ENCODE measurements at regions not wholly inside any gene's neighbourhood (a gene's known extent, or its start where the extent isn't known, plus 50 kb on each side); places are given as distances from the start of the nearest gene placed in this dataset.

DNA sequence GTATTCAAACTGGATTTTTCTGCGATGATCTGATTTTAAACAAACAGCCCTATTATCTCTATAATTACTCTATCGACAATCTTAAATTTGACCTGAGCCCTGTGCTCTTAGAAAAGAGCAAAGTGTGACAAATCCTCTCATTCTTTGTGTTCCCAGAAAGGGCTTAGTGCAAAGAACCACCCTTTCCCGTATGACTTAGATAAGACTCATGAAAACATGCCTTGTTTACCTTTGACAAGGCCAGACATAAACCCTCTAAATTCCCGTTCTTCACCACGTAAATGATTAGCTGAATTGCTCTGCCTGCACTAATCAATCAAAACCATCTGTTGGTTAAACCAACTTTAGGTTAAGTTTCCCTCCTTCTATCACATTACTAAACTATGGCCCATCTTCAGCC lies 285.7 kb upstream of the SEL1L start:
- CTCF ChIA-PET: no interaction called here
- no peak overlapping the region for H3K27ac Mint-ChIP-seq
- H3K4me3 Mint-ChIP-seq: no peak overlapping the region
- no peaks in the 10 kb centered on the region for H3K4me1 Mint-ChIP-seq
- POLR2A ChIA-PET: no interaction called here
- intact Hi-C loops (cut with DNase I, micrococcal nuclease): no loop called here
- no peak for ATAC-seq
- no peak for DNase-seq
- H3K36me3 Mint-ChIP-seq (ENCODE audit: low read depth): no peaks in the 10 kb centered on the region
- H3K9me3 Mint-ChIP-seq (ENCODE audit: low read depth): peaks cover 2% of the 10 kb centered on the region
- no peaks in the 10 kb centered on the region for H3K27me3 Mint-ChIP-seq

DNA sequence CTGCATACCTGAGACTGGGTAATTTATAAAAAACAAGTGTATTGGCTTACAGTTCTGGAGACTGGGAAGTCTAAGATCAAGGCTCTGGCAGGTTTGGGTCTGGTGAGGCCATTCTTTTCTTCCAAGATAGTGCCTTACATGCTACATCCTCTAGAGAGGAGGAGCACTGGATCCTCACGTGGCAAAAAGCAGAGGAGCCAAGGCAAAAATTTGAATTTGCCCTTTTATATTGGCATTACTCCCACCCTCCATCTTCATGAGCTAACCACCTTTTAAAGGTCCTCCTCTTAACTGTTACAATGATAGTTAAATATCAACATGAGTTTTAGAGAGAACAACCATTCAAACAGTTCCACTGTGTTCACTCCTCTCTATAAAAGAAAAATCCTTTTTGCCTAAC lies 286.3 kb upstream of the SEL1L start:
- DNase-seq (no peak), ATAC-seq (no peak)
- no peak overlapping the region for H3K27ac Mint-ChIP-seq
- POLR2A ChIA-PET: no interaction called here
- no peaks in the 10 kb centered on the region for H3K36me3 Mint-ChIP-seq (ENCODE audit: low read depth)
- intact Hi-C loops (cut with DNase I, micrococcal nuclease): no loop called here
- no peaks in the 10 kb centered on the region for H3K4me1 Mint-ChIP-seq
- H3K27me3 Mint-ChIP-seq: no peaks in the 10 kb centered on the region
- CTCF ChIA-PET: no interaction called here
- H3K9me3 Mint-ChIP-seq (ENCODE audit: low read depth): peaks cover 2% of the 10 kb centered on the region
- no peak overlapping the region for H3K4me3 Mint-ChIP-seq

DNA sequence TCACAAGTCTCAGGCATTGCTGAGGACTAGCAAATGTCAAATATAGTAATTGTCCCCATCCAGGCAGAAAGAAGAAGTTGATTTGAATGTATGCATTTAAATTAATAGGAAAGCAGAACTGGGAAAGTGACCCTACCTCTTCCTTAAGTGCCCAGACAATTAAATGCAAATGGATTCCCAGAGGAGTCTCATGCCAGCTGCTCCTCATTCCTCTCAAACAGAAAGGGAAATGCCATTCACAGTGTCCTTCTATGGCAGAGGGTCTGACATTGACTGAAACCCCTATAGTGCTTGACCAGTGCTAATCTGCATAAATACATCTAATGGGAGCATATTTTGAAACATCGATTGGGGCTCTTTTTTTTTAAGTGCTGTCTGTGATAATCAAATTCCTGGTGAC lies 292.4 kb upstream of the SEL1L start:
- no peaks in the 10 kb centered on the region for H3K4me1 Mint-ChIP-seq
- CTCF ChIA-PET: no interaction called here

DNA sequence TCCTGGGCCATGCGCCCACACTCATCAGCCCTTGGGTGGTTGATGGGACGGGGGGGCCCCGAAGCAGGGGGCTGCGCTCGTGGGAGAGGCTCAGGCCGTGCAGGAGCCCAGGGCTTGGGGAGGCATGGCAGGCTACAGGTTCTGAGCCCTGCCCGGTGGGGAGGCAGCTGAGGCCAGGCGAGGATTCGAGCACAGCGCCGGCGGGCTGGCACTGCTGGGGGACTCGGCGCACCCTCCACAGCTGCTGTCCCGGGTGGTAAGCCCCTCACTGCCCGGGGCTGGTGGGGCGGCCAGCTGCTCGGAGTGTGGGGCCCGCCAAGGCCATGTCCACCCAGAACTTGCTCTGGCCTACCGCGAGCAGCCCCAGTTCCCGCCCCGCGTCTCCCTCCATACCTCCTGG lies 295.8 kb upstream of the SEL1L start:
- intact Hi-C loops (cut with DNase I, micrococcal nuclease): no loop called here
- ATAC-seq (no peak), DNase-seq (no peak)
- no peaks in the 10 kb centered on the region for H3K27me3 Mint-ChIP-seq
- CTCF ChIA-PET: interaction anchor here (0.6 kb wide), 1 partner anchor 26 kb away, joined by 3 read pairs; no protein-coding TSS in a partner anchor
- H3K4me1 Mint-ChIP-seq: no peaks in the 10 kb centered on the region
- POLR2A ChIA-PET: no interaction called here
- peaks cover 5% of the 10 kb centered on the region for H3K9me3 Mint-ChIP-seq (ENCODE audit: low read depth)
- no peak overlapping the region for H3K27ac Mint-ChIP-seq
- H3K36me3 Mint-ChIP-seq (ENCODE audit: low read depth): no peaks in the 10 kb centered on the region
- no peak overlapping the region for H3K4me3 Mint-ChIP-seq

More for the DNA sequence above, 292.4 kb upstream of the SEL1L start:
- peaks cover 4% of the 10 kb centered on the region for H3K9me3 Mint-ChIP-seq (ENCODE audit: low read depth)
- H3K4me3 Mint-ChIP-seq: no peak overlapping the region
- no peak for ATAC-seq
- H3K36me3 Mint-ChIP-seq (ENCODE audit: low read depth): no peaks in the 10 kb centered on the region
- H3K27ac Mint-ChIP-seq: no peak overlapping the region
- intact Hi-C loops (cut with DNase I, micrococcal nuclease): no loop called here
- H3K27me3 Mint-ChIP-seq: no peaks in the 10 kb centered on the region
- no peak for DNase-seq
- POLR2A ChIA-PET: no interaction called here

DNA sequence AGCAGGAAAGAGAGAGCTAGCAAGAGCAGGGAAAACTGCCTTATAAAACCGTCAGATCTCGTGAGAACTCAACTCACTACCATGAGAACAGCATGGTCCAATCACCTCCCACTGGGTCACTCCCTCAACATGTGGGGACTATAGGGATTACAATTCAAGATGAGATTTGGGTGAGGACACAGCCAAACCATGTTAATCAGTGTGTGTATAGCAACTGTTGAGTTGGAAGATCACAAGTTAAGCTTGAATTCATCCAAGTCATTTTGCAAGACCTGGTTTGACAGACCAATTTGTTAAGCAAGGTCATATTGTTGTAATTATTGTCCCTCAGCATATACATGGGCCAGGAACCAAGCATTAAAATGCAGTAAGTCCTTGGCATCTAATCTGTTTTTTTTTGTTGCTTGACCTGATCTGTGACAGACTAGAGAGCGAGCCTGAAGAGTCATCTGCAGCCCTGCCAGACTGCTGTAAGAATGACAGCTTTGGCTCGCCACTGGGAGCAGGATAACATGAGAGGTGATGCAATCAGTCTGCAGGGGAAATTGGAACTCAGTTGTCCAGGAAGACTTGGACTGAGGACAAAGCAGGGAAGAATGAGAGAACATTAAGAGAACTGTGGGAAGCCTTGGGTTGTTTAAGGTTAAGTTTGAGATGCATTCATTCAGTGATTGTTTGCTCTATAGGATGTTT lies 297.6 kb upstream of the SEL1L start:
- POLR2A ChIA-PET: no interaction called here
- H3K9me3 Mint-ChIP-seq (ENCODE audit: low read depth): peaks cover 12% of the 10 kb centered on the region
- ATAC-seq: no peak
- peaks cover 2% of the 10 kb centered on the region for H3K36me3 Mint-ChIP-seq (ENCODE audit: low read depth)
- CTCF ChIA-PET: no interaction called here
- intact Hi-C loops (cut with DNase I, micrococcal nuclease): no loop called here
- H3K27ac Mint-ChIP-seq: no peak overlapping the region
- no peaks in the 10 kb centered on the region for H3K4me1 Mint-ChIP-seq
- no peak overlapping the region for H3K4me3 Mint-ChIP-seq
- DNase-seq: no peak
- H3K27me3 Mint-ChIP-seq: no peaks in the 10 kb centered on the region

DNA sequence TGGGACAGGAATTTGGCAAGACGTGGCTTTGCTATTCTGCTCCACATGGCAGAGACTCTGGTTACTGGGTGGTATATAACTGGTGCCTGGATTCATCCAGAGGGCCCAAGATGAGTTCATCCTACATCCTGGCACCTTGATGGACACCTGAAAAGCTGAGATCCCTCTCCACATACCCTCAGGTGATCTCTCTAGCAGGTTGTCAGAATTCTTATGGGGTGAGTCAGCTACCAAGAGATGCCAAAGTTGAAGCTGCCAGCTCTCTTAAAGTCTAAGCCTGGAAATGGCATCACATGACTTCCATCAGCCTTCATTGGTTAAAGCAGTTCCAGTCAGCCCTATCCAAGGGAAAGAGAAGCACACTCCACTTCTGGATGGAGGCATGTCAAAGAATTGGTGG lies 300.7 kb upstream of the SEL1L start:
- Mint-ChIP-seq H3K4me1 (no peaks in the 10 kb centered on the region), H3K27ac (no peak overlapping the region), H3K36me3 (ENCODE audit: low read depth) (peaks cover 2% of the 10 kb centered on the region), H3K9me3 (ENCODE audit: low read depth) (peaks cover 15% of the 10 kb centered on the region), H3K4me3 (no peak overlapping the region), H3K27me3 (no peaks in the 10 kb centered on the region)
- ATAC-seq (no peak), DNase-seq (no peak)
- CTCF ChIA-PET: no interaction called here
- intact Hi-C loops (cut with DNase I, micrococcal nuclease): no loop called here
- POLR2A ChIA-PET: no interaction called here

DNA sequence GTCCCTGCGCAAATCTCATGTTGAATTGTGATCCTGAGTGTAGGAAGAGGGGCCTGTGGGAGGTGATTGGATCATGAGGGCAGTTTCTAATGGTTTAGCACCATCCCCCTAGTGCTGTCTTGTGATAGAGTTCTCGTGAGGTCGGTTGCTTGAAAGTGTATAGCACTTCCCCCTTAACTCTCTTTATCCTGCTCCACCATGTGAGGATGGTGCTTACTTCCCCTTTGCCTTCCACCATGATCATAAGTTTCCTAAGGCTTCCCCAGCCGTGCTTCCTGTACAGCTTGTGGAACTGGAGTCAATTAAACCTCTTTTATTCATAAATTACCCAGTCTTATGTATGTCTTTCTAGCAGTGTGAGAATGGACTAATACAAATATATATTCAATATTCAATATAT lies 303.7 kb upstream of the SEL1L start:
- H3K36me3 Mint-ChIP-seq (ENCODE audit: low read depth): peaks cover 2% of the 10 kb centered on the region
- DNase-seq: no peak
- no peak for ATAC-seq
- H3K27me3 Mint-ChIP-seq: no peaks in the 10 kb centered on the region
- intact Hi-C loops (cut with DNase I, micrococcal nuclease): no loop called here
- H3K4me3 Mint-ChIP-seq: no peak overlapping the region
- H3K9me3 Mint-ChIP-seq (ENCODE audit: low read depth): peaks cover 10% of the 10 kb centered on the region
- CTCF ChIA-PET: no interaction called here
- POLR2A ChIA-PET: no interaction called here
- H3K27ac Mint-ChIP-seq: no peak overlapping the region
- H3K4me1 Mint-ChIP-seq: no peaks in the 10 kb centered on the region

DNA sequence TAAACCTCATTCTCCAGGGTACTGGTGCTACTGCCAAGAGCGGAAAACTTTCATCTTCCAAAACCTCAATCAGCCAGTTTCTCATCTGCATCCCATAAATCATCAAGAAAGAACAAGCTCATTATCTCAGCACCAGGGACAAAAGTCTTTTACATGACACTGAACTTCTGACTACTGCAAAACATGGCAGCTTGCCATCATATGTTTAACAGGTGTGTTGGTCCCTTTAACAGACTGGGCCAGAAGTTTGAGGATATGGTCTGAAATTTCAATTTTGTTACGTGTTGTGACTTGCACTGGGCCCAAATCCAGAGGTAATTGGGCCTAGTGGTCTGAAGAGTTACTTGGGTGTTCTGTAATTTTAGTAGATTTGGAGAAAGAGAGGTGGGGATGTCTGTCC lies 305.4 kb upstream of the SEL1L start:
- Mint-ChIP-seq H3K27me3 (no peaks in the 10 kb centered on the region), H3K4me3 (no peak overlapping the region), H3K36me3 (ENCODE audit: low read depth) (peaks cover 2% of the 10 kb centered on the region), H3K9me3 (ENCODE audit: low read depth) (peaks cover 10% of the 10 kb centered on the region), H3K4me1 (no peaks in the 10 kb centered on the region), H3K27ac (no peak overlapping the region)
- CTCF ChIA-PET: no interaction called here
- ATAC-seq (no peak), DNase-seq (no peak)
- POLR2A ChIA-PET: no interaction called here
- intact Hi-C loops (cut with DNase I, micrococcal nuclease): no loop called here

DNA sequence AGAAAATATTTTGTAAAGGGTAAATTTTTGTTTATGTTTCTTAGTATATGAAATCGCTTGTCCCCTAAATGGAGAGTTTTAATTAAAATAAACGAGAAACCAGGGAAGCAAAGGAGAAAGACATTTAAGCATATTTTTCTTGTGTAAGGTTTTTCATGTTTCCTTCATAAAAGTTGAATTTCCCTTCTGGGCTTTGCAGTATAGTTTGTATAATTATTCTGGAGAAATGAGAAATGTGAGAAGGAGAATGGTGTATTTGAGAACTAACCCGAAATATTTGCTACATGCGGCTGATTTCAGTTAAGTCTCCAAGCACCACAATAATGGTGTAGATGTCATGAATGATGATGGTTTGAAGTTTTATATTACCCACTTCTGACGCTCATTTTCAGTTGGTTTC lies 307.7 kb upstream of the SEL1L start:
- intact Hi-C loops (cut with DNase I, micrococcal nuclease): no loop called here
- CTCF ChIA-PET: no interaction called here
- POLR2A ChIA-PET: no interaction called here
- no peak for DNase-seq
- Mint-ChIP-seq H3K9me3 (ENCODE audit: low read depth) (peaks cover 3% of the 10 kb centered on the region), H3K27me3 (no peaks in the 10 kb centered on the region), H3K4me3 (no peak overlapping the region), H3K4me1 (no peaks in the 10 kb centered on the region), H3K36me3 (ENCODE audit: low read depth) (no peaks in the 10 kb centered on the region), H3K27ac (no peak overlapping the region)
- ATAC-seq: no peak

DNA sequence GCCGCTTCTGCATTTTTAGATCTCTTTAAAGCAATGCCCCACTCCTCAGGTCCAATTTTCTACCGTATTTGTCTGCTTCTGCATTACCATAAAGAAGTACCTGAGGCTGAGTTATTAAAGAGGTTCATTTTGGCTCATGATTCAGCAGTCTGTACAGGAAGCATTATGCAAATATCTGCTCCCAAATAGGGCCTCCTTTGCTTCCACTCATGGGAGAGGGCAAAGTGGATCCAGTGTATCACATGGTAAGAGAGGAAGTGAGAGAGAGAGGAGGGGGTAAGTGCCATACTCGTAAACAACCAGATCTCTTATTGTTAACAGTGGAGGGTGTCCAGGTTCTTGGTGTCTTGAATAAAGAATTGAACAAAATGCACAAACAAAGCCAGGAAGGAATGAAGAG lies 316.1 kb upstream of the SEL1L start:
- Mint-ChIP-seq H3K36me3 (ENCODE audit: low read depth) (no peaks in the 10 kb centered on the region), H3K9me3 (ENCODE audit: low read depth) (peaks cover 12% of the 10 kb centered on the region), H3K4me3 (no peak overlapping the region), H3K27ac (no peak overlapping the region), H3K27me3 (no peaks in the 10 kb centered on the region), H3K4me1 (no peaks in the 10 kb centered on the region)
- ChIA-PET POLR2A (no interaction called here), CTCF (no interaction called here)
- no peak for DNase-seq
- intact Hi-C loops (cut with DNase I, micrococcal nuclease): no loop called here
- no peak for ATAC-seq

DNA sequence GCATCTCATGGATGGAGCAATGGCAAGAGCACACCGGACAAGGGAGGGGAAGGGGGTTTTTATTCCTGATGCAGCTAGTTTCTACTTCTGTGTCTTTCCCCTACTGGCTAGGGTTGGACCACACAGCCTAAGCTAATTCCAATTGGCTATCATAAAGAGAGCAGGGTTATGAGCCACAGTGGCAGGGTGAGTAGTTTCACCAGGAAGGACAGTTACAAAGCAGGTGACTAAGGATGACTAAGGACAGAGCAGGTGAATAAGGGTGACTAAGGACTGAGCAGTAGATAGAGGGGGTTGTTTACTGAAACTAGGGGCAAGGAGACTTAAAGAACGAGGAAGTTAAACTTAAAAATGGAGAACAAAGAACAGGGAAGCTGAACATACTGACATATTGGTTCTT lies 321.4 kb upstream of the SEL1L start:
- Mint-ChIP-seq H3K27ac (no peak overlapping the region), H3K9me3 (ENCODE audit: low read depth) (peaks cover 7% of the 10 kb centered on the region), H3K36me3 (ENCODE audit: low read depth) (no peaks in the 10 kb centered on the region)

DNA sequence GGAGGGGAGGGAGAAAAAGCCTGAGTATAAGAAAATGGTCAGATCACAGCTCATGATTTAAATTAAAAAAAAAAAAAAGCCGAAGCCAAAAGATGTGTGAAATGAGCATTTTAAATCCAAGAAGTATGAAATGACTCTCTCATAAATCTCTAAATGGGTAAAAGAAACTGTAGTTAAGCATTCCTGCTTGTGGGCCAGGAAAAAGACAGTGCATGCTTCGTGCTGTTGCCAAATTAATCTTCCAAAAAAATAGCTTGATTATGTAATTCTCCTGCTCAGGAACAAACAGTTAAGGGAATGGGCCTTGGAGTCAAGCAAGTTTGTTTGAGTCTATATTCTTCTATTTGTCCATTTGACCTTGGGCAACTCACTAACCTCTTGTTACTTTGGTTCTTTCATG lies 325.4 kb upstream of the SEL1L start:
- Mint-ChIP-seq H3K36me3 (ENCODE audit: low read depth) (no peaks in the 10 kb centered on the region), H3K4me1 (no peaks in the 10 kb centered on the region), H3K4me3 (no peak overlapping the region), H3K27me3 (no peaks in the 10 kb centered on the region), H3K27ac (no peak overlapping the region), H3K9me3 (ENCODE audit: low read depth) (peaks cover 8% of the 10 kb centered on the region)
- ChIA-PET CTCF (interaction anchor here (0.6 kb wide), 1 partner anchor 48 kb away, joined by 3 read pairs; no protein-coding TSS in a partner anchor), POLR2A (no interaction called here)
- ATAC-seq (no peak), DNase-seq (no peak)
- intact Hi-C loops (cut with DNase I, micrococcal nuclease): no loop called here

More for the DNA sequence above, 321.4 kb upstream of the SEL1L start:
- POLR2A ChIA-PET: no interaction called here
- intact Hi-C loops (cut with DNase I, micrococcal nuclease): no loop called here
- no peaks in the 10 kb centered on the region for H3K27me3 Mint-ChIP-seq
- H3K4me1 Mint-ChIP-seq: no peaks in the 10 kb centered on the region
- no peak for DNase-seq
- ATAC-seq: no peak
- CTCF ChIA-PET: no interaction called here
- H3K4me3 Mint-ChIP-seq: no peak overlapping the region

DNA sequence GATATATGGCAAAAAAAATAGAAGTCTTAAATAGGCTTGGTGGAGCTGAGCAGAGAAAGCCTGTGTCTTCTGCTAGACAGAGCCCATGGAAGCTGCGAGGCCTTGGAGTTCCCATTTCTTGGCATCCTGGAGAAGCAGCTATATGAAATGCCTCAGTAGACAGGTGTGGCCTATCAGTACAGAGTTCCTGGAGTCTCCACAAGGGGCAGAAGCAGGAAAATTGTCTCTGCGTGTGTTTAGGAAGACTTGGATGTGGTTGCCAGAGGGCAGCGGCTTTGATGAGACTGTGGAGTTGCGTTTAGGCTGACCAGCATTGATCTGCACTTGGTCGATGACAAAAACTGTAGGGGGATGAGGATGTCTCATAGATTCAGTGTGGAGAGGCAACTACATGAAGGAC lies 334.5 kb upstream of the SEL1L start:
- no peaks in the 10 kb centered on the region for H3K27me3 Mint-ChIP-seq
- H3K9me3 Mint-ChIP-seq (ENCODE audit: low read depth): peaks cover 5% of the 10 kb centered on the region
- intact Hi-C loops (cut with DNase I, micrococcal nuclease): no loop called here
- H3K27ac Mint-ChIP-seq: no peak overlapping the region
- ChIA-PET POLR2A (no interaction called here), CTCF (no interaction called here)
- H3K4me1 Mint-ChIP-seq: no peaks in the 10 kb centered on the region
- ATAC-seq (no peak), DNase-seq (no peak)
- no peaks in the 10 kb centered on the region for H3K36me3 Mint-ChIP-seq (ENCODE audit: low read depth)
- H3K4me3 Mint-ChIP-seq: no peak overlapping the region
